ENCODE measurements at regions not wholly inside any gene's neighbourhood (a gene's known extent, or its start where the extent isn't known, plus 50 kb on each side); places are given as distances from the start of the nearest gene placed in this dataset.
A peak's percentile ranks its signal among the peaks of the same experiment; 100 is the strongest.

- H3K27ac ChIP-seq: no peak overlapping the region
- intact Hi-C loops (cut with DNase I): no loop called here
- no peak for TF ChIP-seq CTCF (IDR thresholded peaks at IDR 0.05)
- no peaks in the 10 kb centered on the region for H3K27me3 ChIP-seq
- 96 to 97% methylated on average over 4 of the region's 4 CpGs for WGBS, 2 donors
- peaks cover 0 to 6% (median 0%) of the 10 kb centered on the region in 11 donors for H3K9me3 ChIP-seq
- H3K4me3 ChIP-seq: no peak overlapping the region
- ATAC-seq (no peak), DNase-seq (no peak)
- peaks cover 0 to 15% (median 2%) of the 10 kb centered on the region in 9 donors for H3K4me1 ChIP-seq
- H3K36me3 ChIP-seq: no peaks in the 10 kb centered on the region
Observed at GRCh38 chr2:71844967-71845366, 302.7 kb downstream of the CYP26B1 start.

- intact Hi-C loops (cut with DNase I): no loop called here
- ATAC-seq: peak in 5 of 8 donors; percentile 51 to 95 (median 72)
- DNase-seq: no peak
- peak overlapping the region in 1 of 10 donors; percentile 14 for H3K27ac ChIP-seq
- 63 to 67% methylated on average over 3 of the region's 3 CpGs for WGBS, 2 donors
- H3K4me3 ChIP-seq: no peak overlapping the region
- H3K36me3 ChIP-seq: no peaks in the 10 kb centered on the region
- no peak for TF ChIP-seq CTCF (IDR thresholded peaks at IDR 0.05)
- H3K27me3 ChIP-seq: no peaks in the 10 kb centered on the region
- H3K4me1 ChIP-seq: peaks cover 0 to 15% (median 0%) of the 10 kb centered on the region in 9 donors
- H3K9me3 ChIP-seq: peaks cover 0 to 9% (median 0%) of the 10 kb centered on the region in 11 donors
Observed at GRCh38 chr2:71843391-71843850, 304.2 kb downstream of the CYP26B1 start.

- Histone ChIP-seq H3K4me1 (peaks cover 0 to 15% (median 0%) of the 10 kb centered on the region in 9 donors), H3K9me3 (peaks cover 0 to 9% (median 0%) of the 10 kb centered on the region in 11 donors), H3K36me3 (no peaks in the 10 kb centered on the region), H3K27me3 (no peaks in the 10 kb centered on the region), H3K4me3 (no peak overlapping the region), H3K27ac (no peak overlapping the region)
- WGBS, 2 donors: 96 to 97% methylated on average over 4 of the region's 4 CpGs
- no peak for ATAC-seq
- no peak for TF ChIP-seq CTCF (IDR thresholded peaks at IDR 0.05)
- intact Hi-C loops (cut with DNase I): no loop called here
- no peak for DNase-seq
Observed at GRCh38 chr2:71842744-71843143, 304.9 kb downstream of the CYP26B1 start.

DNA sequence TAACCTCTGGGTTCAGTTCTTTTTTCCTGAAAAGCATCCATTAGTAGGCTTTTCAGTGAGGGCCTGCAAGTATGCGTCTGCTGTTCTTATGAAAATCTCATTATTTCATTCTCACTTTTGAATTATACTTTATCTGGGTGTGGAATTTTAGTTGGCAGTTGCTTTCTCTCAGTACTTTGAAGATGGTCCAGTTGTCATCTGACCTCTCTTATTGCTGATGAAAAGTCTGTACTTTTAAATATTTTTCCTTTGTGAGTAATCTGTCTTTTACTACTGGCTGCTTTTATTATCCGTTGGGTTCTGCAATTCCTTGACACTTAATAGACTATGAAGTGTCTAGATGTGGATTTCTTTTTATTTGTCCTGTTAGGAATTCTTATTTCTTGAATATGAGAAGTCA is 307.8 kb downstream of the CYP26B1 start:
- 81 to 82% methylated on average over 2 of the region's 2 CpGs for WGBS, 2 donors
- Histone ChIP-seq H3K9me3 (peaks cover 0 to 9% (median 0%) of the 10 kb centered on the region in 11 donors), H3K4me1 (peaks cover 0 to 13% (median 0%) of the 10 kb centered on the region in 9 donors), H3K27me3 (no peaks in the 10 kb centered on the region), H3K4me3 (no peak overlapping the region), H3K27ac (no peak overlapping the region), H3K36me3 (no peaks in the 10 kb centered on the region)
- no peak for TF ChIP-seq CTCF (IDR thresholded peaks at IDR 0.05)
- ATAC-seq (no peak), DNase-seq (no peak)
- intact Hi-C loops (cut with DNase I): no loop called here
